ENCODE measurements at regions not wholly inside any gene's neighbourhood (a gene's known extent, or its start where the extent isn't known, plus 50 kb on each side); places are given as distances from the start of the nearest gene placed in this dataset.

DNA sequence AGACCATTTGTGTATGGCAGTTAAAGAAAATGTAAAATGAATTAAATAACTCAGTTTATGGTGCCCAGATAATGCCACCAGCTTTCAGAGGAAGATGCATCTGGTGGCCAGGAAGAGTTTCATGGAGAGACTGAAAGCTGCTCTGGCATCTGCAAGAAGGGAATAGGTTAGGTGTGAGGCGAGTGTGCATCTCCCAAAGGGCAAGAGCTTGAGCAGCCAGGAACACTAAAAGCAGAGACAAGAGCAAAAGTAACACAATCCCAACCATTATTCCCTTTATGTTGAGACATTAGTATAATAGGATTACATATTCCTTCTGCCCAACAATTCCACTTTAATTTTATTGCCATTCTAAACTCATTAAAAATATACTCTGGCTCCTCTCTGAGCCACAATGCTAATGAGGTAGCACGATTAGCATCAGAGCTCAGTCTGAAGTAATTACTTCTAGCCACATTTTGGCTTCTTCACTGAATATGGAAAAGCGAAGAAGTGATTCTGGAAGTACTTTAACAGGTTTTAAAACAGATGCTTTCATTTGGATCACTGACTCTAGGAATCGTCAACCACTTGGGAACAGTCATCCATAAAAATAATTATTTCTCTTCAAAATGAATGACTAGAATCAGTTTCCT, 309.4 kb upstream of the TMTC1 start:
- intact Hi-C loops (cut with DNase I), result no loop called here
- Histone ChIP-seq H3K27me3 (no peaks in the 10 kb centered on the region), H3K4me3 (no peak overlapping the region)

DNA sequence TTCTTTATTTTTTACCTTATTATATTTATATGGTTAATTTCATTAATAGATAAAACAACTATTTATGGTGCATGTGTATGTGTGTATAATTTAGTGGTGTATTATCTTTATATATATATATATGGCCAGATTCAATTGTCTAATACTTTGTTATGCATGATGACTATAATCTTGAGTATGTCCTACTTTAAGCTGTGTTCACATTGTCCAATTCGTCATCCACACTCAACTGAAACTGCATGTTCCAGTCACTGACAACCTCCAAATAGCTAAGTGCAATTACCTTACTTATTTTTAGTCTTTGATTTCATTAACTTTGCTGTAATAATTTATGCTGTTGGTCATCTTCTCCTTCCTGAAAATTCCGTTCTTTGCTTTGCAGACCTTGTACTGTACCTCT, 306.5 kb upstream of the TMTC1 start:
- no peak overlapping the region for H3K27ac ChIP-seq
- TF ChIP-seq, protein P1, sequence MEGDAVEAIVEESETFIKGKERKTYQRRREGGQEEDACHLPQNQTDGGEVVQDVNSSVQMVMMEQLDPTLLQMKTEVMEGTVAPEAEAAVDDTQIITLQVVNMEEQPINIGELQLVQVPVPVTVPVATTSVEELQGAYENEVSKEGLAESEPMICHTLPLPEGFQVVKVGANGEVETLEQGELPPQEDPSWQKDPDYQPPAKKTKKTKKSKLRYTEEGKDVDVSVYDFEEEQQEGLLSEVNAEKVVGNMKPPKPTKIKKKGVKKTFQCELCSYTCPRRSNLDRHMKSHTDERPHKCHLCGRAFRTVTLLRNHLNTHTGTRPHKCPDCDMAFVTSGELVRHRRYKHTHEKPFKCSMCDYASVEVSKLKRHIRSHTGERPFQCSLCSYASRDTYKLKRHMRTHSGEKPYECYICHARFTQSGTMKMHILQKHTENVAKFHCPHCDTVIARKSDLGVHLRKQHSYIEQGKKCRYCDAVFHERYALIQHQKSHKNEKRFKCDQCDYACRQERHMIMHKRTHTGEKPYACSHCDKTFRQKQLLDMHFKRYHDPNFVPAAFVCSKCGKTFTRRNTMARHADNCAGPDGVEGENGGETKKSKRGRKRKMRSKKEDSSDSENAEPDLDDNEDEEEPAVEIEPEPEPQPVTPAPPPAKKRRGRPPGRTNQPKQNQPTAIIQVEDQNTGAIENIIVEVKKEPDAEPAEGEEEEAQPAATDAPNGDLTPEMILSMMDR (IDR thresholded peaks at IDR 0.05), result no peak
- intact Hi-C loops (cut with DNase I), result no loop called here
- no peaks in the 10 kb centered on the region for H3K9me3 ChIP-seq
- H3K36me3 ChIP-seq, result no peaks in the 10 kb centered on the region
- no peaks in the 10 kb centered on the region for H3K4me1 ChIP-seq
- ATAC-seq (no peak), DNase-seq (no peak)
- no peaks in the 10 kb centered on the region for H3K27me3 ChIP-seq
- no peak overlapping the region for H3K4me3 ChIP-seq

More for the DNA sequence above, 309.4 kb upstream of the TMTC1 start:
- H3K36me3 ChIP-seq, result no peaks in the 10 kb centered on the region
- DNase-seq (no peak), ATAC-seq (no peak)
- TF ChIP-seq, protein P1 (IDR thresholded peaks at IDR 0.05), result no peak
- no peaks in the 10 kb centered on the region for H3K4me1 ChIP-seq
- no peak overlapping the region for H3K27ac ChIP-seq
- no peaks in the 10 kb centered on the region for H3K9me3 ChIP-seq

DNA sequence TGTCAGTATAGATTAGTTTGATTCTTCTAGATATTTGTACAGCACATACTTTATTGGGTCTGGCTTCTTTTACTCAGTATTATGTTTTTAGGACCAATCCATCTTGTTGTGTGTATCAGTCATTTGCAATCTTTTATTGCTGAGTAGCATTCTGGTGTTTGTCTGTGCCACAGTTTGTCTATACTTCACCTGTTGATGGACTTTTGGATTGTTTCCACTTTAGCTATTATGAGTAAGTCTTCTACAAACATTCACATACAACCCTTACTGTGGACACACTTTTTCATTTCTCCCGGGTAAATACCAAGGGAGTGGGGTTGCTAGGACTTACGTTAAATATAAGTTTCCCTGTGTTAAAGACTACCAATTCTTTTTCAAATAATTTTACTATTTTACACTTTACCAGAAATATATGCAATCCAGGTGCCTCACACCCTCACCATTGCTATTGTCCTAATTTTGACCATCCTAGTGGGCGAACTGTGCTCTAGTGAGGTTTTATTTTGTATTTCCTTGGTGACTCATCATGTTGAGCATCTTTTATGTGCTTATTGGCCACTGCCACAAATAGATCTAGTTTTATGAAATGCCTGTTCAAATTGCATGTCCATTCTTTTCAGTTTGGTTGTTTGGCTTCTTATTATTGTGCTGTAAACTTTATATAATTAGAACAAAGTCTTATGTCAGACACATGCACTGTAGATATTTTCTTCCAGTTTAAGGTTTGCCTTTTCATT, 304.7 kb upstream of the TMTC1 start:
- DNase-seq, result no peak
- Histone ChIP-seq H3K27ac (no peak overlapping the region), H3K36me3 (no peaks in the 10 kb centered on the region), H3K27me3 (no peaks in the 10 kb centered on the region), H3K4me1 (no peaks in the 10 kb centered on the region), H3K9me3 (no peaks in the 10 kb centered on the region), H3K4me3 (no peak overlapping the region)
- TF ChIP-seq, protein P1 (IDR thresholded peaks at IDR 0.05), result no peak
- no peak for ATAC-seq
- intact Hi-C loops (cut with DNase I), result no loop called here

DNA sequence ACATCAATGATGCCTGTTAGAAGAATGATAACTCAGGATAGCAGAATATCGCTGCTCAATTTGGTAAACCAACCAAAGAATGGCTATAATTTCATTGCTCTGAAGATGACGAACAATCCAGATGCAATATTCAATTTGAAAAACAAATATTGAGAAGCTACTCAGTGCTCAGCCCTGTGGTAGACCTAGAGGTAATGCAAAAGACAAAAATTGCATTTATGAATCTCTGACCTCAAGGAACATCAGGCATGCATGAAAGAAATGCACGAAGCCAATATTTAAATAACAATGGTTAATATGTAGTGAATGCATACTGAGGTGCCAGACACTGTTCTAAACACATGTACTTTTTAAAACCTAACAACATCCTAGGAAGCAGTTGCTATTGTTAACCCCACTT, 298.6 kb upstream of the TMTC1 start:
- intact Hi-C loops (cut with DNase I), result no loop called here
- Histone ChIP-seq H3K4me1 (no peaks in the 10 kb centered on the region), H3K36me3 (no peaks in the 10 kb centered on the region), H3K9me3 (no peaks in the 10 kb centered on the region), H3K27ac (no peak overlapping the region), H3K27me3 (no peaks in the 10 kb centered on the region), H3K4me3 (no peak overlapping the region)
- DNase-seq, result no peak
- ATAC-seq, result no peak
- TF ChIP-seq, protein P1 (IDR thresholded peaks at IDR 0.05), result no peak

DNA sequence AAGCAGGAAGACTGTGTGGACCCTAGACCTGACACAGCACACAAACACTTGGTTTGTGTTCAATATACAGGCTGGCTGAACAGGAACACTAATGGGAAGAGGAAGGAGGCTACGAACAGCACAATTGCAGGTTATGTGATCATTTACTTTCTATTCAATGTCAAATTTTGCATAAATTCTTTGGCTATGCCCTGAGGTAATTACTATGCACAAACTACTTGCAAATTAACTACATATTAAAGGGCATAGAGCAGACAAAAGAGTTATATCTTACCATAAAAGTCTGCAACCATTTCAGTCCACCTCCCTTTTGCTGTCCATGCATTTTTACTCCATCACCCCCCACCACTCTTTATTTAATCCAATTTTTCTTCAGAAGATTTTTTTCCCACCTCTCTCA, 291.2 kb upstream of the TMTC1 start:
- ATAC-seq, result no peak

More for the DNA sequence above, 291.2 kb upstream of the TMTC1 start:
- no peak overlapping the region for H3K4me3 ChIP-seq
- intact Hi-C loops (cut with DNase I), result no loop called here
- H3K9me3 ChIP-seq, result no peaks in the 10 kb centered on the region
- H3K27me3 ChIP-seq, result no peaks in the 10 kb centered on the region
- no peaks in the 10 kb centered on the region for H3K4me1 ChIP-seq
- no peak for DNase-seq
- TF ChIP-seq, protein P1 (IDR thresholded peaks at IDR 0.05), result no peak
- H3K27ac ChIP-seq, result no peak overlapping the region
- no peaks in the 10 kb centered on the region for H3K36me3 ChIP-seq
